LNCAP (cell line): ENCODE measurements at regions not wholly inside any gene's neighbourhood (a gene's known extent, or its start where the extent isn't known, plus 50 kb on each side); places are given as distances from the start of the nearest gene placed in this dataset.

Experiments
- TF ChIP-seq, protein P1 (sequence below): fragments of 450-650 bp; IDR thresholded peaks from 2 replicates; pipeline ENCODE4 v1.5.1; 2017; ENCODE audit warnings: mild to moderate bottlenecking

DNA sequence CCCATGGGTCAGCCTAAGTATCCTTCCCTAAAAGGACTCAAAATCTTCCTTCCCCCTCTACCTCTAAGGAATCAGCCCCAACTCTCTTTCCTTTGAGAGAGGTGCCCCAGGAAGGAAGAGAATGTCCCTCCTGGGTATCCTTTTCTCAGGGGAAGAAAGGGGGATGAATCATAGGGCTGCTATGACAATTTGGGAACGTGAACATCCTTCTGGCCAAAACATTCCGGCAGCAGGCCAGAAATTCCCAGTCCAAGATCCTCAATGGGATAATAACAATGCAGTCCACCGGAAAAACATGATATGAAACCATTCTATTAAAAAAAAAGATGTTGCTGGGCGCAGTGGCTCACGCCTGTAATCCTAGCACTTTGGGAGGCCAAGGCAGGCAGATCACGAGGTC lies 50.8 kb upstream of the CACNA2D3 start:
- TF ChIP-seq, protein P1, sequence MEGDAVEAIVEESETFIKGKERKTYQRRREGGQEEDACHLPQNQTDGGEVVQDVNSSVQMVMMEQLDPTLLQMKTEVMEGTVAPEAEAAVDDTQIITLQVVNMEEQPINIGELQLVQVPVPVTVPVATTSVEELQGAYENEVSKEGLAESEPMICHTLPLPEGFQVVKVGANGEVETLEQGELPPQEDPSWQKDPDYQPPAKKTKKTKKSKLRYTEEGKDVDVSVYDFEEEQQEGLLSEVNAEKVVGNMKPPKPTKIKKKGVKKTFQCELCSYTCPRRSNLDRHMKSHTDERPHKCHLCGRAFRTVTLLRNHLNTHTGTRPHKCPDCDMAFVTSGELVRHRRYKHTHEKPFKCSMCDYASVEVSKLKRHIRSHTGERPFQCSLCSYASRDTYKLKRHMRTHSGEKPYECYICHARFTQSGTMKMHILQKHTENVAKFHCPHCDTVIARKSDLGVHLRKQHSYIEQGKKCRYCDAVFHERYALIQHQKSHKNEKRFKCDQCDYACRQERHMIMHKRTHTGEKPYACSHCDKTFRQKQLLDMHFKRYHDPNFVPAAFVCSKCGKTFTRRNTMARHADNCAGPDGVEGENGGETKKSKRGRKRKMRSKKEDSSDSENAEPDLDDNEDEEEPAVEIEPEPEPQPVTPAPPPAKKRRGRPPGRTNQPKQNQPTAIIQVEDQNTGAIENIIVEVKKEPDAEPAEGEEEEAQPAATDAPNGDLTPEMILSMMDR, result no peak

DNA sequence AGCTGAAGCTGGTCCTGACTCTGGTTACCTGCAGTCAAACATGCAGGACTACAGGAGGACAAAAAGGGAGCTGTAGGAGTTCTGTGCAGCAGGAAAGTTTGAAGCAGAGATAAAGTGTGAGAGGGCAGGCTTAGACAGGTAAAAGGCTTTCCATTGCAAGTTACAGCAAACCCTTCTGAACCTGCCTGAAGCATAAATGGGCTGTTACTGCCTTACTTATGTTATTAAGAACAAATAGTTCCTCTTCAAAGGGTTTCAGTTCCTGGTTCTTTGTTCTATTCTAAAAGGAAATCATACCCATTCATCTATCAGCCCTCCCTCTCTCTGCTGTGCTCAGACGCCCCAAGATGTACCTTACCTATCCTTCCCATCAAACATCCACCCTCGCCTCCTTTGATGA lies 52.4 kb upstream of the CACNA2D3 start:
- TF ChIP-seq, protein P1, result no peak

DNA sequence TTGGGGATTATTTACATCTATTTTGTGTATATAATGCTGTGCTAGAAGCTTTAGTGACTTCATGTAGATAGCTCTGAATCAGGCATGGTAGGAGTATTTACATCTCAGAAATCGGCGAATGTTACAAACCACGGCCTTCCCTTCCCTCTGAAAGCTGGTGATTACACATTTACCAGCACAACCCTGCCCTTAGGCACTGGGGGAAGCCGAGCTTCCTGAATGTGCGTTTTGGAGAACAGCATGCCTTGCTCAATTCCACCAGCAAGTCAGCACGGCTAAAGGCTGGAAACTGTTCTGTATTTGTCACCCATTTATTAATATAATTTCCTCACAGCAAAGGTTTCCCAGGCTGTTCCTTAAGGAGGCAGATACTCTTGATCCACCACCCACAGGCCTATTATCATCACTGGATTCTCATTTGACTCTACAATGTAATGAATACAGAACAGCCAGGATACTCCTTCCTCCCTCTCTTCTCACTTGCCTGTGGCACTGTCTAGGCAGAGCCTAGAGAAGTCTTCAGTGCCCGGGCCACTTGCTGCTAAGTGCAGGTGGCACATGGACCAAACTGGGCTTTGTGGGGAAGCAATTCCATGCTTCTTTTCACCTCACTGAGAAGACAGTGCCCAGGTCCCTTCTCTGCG lies 55.2 kb upstream of the CACNA2D3 start:
- TF ChIP-seq, protein P1, result no peak

DNA sequence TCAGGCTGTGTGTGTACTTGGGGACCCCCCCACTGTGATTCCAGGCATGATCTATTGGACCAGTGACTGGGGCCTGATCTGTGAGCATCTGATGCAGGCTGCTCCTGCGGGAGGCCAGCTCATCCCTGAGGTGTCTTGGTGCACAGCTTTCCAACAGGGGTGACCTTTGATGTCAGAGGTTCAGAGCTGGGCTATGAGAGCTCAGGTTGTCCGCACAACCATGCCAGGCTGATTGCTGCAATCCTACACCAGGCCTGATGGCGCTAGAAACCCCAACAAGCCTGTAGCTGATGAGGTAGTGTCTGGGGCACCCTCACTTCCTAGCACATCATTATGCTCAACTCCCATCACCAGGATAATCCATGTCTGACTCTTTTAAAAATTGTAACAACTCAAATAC lies 56.1 kb upstream of the CACNA2D3 start:
- TF ChIP-seq, protein P1, result no peak

DNA sequence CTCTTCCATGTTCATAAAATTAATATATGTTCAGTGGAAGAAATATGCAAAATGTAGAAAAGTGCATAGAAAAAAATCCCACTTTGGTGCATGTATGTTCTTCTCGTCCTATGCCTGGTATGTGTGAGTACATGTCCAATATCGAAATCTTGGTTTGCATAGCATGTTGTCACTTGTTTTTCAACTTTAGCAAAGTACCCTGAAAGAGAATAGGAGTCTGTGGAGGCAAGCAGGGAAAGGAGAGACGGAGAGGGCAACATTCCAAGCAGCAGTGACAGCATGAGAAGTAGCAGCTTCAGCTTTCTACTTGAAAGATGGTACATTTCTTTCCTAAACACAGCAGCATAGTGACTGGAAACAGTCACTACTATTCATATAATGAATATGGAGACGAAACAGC lies 56.8 kb upstream of the CACNA2D3 start:
- TF ChIP-seq, protein P1, result no peak

DNA sequence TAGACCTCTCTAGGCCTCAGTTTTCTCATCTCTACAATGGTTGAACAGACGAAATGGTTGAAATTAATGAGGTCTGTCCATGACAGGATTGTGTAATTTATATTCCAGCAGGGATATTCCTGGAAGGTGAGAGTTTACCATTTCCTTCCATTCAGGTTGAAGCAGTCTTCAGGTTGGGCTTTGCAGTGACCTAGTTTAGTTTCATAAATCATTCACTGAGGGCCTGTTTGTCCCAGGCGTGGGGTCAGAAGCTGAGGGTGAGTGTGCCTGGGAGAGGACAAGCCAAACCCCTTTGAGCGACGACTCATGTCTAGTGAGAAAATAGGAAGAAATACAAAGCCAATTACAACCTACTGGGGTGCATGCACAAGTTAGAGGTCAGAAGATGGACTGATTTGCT lies 57.2 kb upstream of the CACNA2D3 start:
- TF ChIP-seq, protein P1, result no peak

DNA sequence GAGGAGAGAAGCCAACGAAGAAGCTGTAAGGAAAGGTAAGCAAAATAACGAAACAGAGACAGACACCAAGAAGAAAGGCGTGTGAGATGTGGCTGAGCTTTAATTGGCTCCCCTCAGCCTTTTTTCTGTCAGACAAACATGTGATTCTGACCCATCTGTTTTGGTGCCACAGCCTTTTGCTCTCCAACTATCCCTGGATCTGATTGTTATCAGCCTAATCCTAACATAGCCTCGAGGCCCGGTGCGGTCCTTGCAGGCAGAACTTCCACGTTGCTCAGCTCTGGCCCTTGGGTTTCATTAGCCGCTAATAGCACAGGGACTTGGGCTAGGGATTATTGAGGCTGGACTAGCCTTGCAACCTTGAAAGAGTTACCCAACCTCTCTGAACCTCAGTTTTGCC lies 57.9 kb upstream of the CACNA2D3 start:
- TF ChIP-seq, protein P1, result no peak

DNA sequence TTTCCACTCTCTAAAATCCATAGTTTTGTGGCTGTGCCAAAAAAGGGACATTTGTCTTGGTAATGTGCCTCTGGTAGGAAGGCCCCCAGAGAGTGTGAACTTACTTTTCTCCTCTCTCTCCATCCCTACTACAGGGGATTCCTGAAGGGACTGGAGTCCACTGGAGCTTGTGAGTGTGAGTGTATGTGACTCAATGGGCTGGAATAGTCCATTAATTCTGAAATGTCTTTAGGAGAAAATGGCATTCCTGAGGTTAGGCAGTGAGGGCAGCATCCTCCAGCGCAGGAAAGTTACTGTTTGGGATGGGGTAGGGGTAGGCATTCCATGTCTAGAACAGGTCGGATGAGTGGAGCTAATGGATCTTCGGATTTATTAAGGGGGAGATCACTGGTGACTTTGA lies 59.8 kb upstream of the CACNA2D3 start:
- TF ChIP-seq, protein P1, result no peak
